Neuronal stem cell (in vitro differentiated cells): ENCODE measurements at regions not wholly inside any gene's neighbourhood (a gene's known extent, or its start where the extent isn't known, plus 50 kb on each side); places are given as distances from the start of the nearest gene placed in this dataset.

Experiments
- DNase-seq: peaks from one replicate; pipeline ENCODE4 v3.0.0-alpha.2; 2013; ENCODE audit warnings: low spot score
- H2AFZ ChIP-seq: one replicate; pipeline ENCODE4 v1.6.1; 2013; ENCODE audit warnings: mild to moderate bottlenecking, low read length, inconsistent platforms
- H2AK5ac ChIP-seq: 2 replicates; pipeline ENCODE4 v1.6.1; 2013; ENCODE audit warnings: low read depth, mild to moderate bottlenecking, inconsistent platforms, low read length, moderate library complexity, mixed read lengths
- H2BK120ac ChIP-seq: 2 replicates; pipeline ENCODE4 v1.6.1; 2013; ENCODE audit warnings: low read depth, mild to moderate bottlenecking, inconsistent platforms, low read length, moderate library complexity, mixed read lengths
- H2BK12ac ChIP-seq: one replicate; pipeline ENCODE4 v1.6.1; 2013; ENCODE audit warnings: low read length, inconsistent platforms
- H2BK15ac ChIP-seq: 2 replicates; pipeline ENCODE4 v1.6.1; 2013; ENCODE audit warnings: mild to moderate bottlenecking, low read length, inconsistent platforms, mixed read lengths
- H2BK5ac ChIP-seq: one replicate; pipeline ENCODE4 v1.6.1; 2013; ENCODE audit warnings: inconsistent platforms, mild to moderate bottlenecking, low read length, moderate library complexity
- H3K14ac ChIP-seq: one replicate; pipeline ENCODE4 v1.6.1; 2013; ENCODE audit warnings: low read length, inconsistent platforms
- H3K18ac ChIP-seq: 2 replicates; pipeline ENCODE4 v1.6.1; 2013; ENCODE audit warnings: low read length, inconsistent platforms
- H3K23ac ChIP-seq: 2 replicates; pipeline ENCODE4 v1.6.1; 2013; ENCODE audit warnings: low read depth, mild to moderate bottlenecking, mixed read lengths, low read length, inconsistent platforms; ENCODE audit not compliant: poor library complexity
- H3K27ac ChIP-seq: replicated peaks from 3 replicates; pipeline ENCODE4 v1.5.1; 2013; ENCODE audit warnings: low read length, inconsistent platforms
- H3K27me3 ChIP-seq, 3 experiments: 2 replicates each; pipeline ENCODE4 v1.6.1; 2013; ENCODE audit warnings: low read length in 3 of 3, mild to moderate bottlenecking in 2 of 3, inconsistent platforms in 1 of 3, low read depth in 1 of 3, mixed read lengths in 1 of 3, moderate library complexity in 1 of 3; ENCODE audit not compliant: control insufficient read depth in 3 of 3, insufficient read depth in 3 of 3
- H3K36me3 ChIP-seq, 2 donors: replicated peaks in 1 of 2; 2 replicates each; pipeline ENCODE4 v1.6.1; 2013; ENCODE audit warnings: low read length in 2 of 2; ENCODE audit not compliant: control insufficient read depth in 2 of 2, insufficient read depth in 2 of 2
- H3K4ac ChIP-seq: 2 replicates; pipeline ENCODE4 v1.6.1; 2013; ENCODE audit warnings: inconsistent platforms, mild to moderate bottlenecking, low read length, moderate library complexity
- H3K4me1 ChIP-seq, 2 donors: 1 replicate in 1 of 2; 2 replicates in 1 of 2; pipeline ENCODE4 v1.6.1; 2013; ENCODE audit warnings: low read length in 2 of 2, low read depth in 1 of 2; ENCODE audit not compliant: control insufficient read depth in 2 of 2, insufficient read depth in 1 of 2
- H3K4me2 ChIP-seq: one replicate; pipeline ENCODE4 v1.6.1; 2013; ENCODE audit warnings: mild to moderate bottlenecking, low read length, inconsistent platforms; ENCODE audit not compliant: insufficient read depth, poor library complexity, severe bottlenecking
- H3K4me3 ChIP-seq, 2 donors: 2 replicates each; pipeline ENCODE4 v1.5.1; 2013; ENCODE audit warnings: low read length in 2 of 2, mild to moderate bottlenecking in 2 of 2, inconsistent platforms in 1 of 2, moderate library complexity in 1 of 2
- H3K79me1 ChIP-seq: one replicate; pipeline ENCODE4 v1.6.1; 2013; ENCODE audit warnings: low read depth, mild to moderate bottlenecking, inconsistent platforms, low read length, moderate library complexity
- H3K9ac ChIP-seq: one replicate; pipeline ENCODE4 v1.6.1; 2013; ENCODE audit warnings: mild to moderate bottlenecking, low read depth, low read length, inconsistent platforms; ENCODE audit not compliant: poor library complexity
- H3K9me3 ChIP-seq, 2 donors: replicated peaks in 1 of 2; 2 replicates each; pipeline versions ENCODE3 to v1.6.1; 2013; ENCODE audit warnings: low read length in 2 of 2, mild to moderate bottlenecking in 2 of 2, inconsistent platforms in 1 of 2, low read depth in 1 of 2, mixed read lengths in 1 of 2, moderate library complexity in 1 of 2; ENCODE audit not compliant: control insufficient read depth in 2 of 2, insufficient read depth in 1 of 2
- H4K8ac ChIP-seq: one replicate; pipeline ENCODE4 v1.6.1; 2013; ENCODE audit warnings: low read depth, mild to moderate bottlenecking, inconsistent platforms, low read length, moderate library complexity
- H4K91ac ChIP-seq: one replicate; pipeline ENCODE4 v1.6.1; 2013; ENCODE audit warnings: low read length, low read depth, mild to moderate bottlenecking, inconsistent platforms; ENCODE audit not compliant: poor library complexity
- WGBS, 2 donors: extraction: QIAGEN DNeasy Blood & Tissue Kit; methylation state at CpG; one replicate each; pipeline ENCODE4 v1.1.7; 2013; ENCODE audit warnings: missing lambda C conversion rate in 2 of 2, mixed read lengths in 1 of 2; ENCODE audit not compliant: insufficient read length in 2 of 2, insufficient replicate concordance in 1 of 2; ENCODE audit errors: extremely low coverage in 2 of 2; 5-methylcytosine and 5-hydroxymethylcytosine counted together

- Histone ChIP-seq H3K4me2 (no peak overlapping the region), H3K4me3 (no peak overlapping the region), H2BK15ac (no peak overlapping the region), H2BK5ac (no peak overlapping the region), H3K23ac (no peak overlapping the region), H4K8ac (no peak overlapping the region), H4K91ac (no peak overlapping the region), H3K79me1 (no peaks in the 10 kb centered on the region), H3K36me3 (no peaks in the 10 kb centered on the region), H3K14ac (no peak overlapping the region), H3K18ac (no peak overlapping the region), H2AK5ac (no peak overlapping the region), H2BK12ac (no peak overlapping the region), H2BK120ac (no peak overlapping the region), H3K9me3 (peaks cover 0 to 2% of the 10 kb centered on the region in 2 donors), H3K27ac (no peak overlapping the region), H3K4ac (no peak overlapping the region), H3K4me1 (no peaks in the 10 kb centered on the region), H3K9ac (no peak overlapping the region), H2AFZ (no peak overlapping the region), H3K27me3 (no peaks in the 10 kb centered on the region)
- no CpG with 5 or more reads among the region's 3 CpGs for WGBS, 2 donors
- no peak for DNase-seq
These were observed 342.3 kb upstream of the MYT1L start for GRCh38 chr2:2673406-2673805.

GRCh38 chr2:2672249-2672648 is 341.2 kb upstream of the MYT1L start:
- Histone ChIP-seq H3K4ac (no peak overlapping the region), H3K4me2 (no peak overlapping the region), H3K36me3 (no peaks in the 10 kb centered on the region), H2AK5ac (no peak overlapping the region), H3K4me1 (no peaks in the 10 kb centered on the region), H3K9ac (no peak overlapping the region), H3K23ac (no peak overlapping the region), H3K9me3 (peaks cover 0 to 2% of the 10 kb centered on the region in 2 donors), H2BK120ac (no peak overlapping the region), H3K14ac (no peak overlapping the region), H2BK12ac (no peak overlapping the region), H3K27me3 (no peaks in the 10 kb centered on the region), H3K27ac (no peak overlapping the region), H3K4me3 (no peak overlapping the region), H3K79me1 (no peaks in the 10 kb centered on the region), H4K91ac (no peak overlapping the region), H2BK15ac (no peak overlapping the region), H2BK5ac (no peak overlapping the region), H4K8ac (no peak overlapping the region), H2AFZ (no peak overlapping the region), H3K18ac (no peak overlapping the region)
- WGBS, 2 donors, result no CpG with 5 or more reads among the region's 14 CpGs
- no peak for DNase-seq

- H2BK12ac ChIP-seq, result no peak overlapping the region
- no peak overlapping the region for H3K23ac ChIP-seq
- no peak overlapping the region for H3K27ac ChIP-seq
- H2AFZ ChIP-seq, result no peak overlapping the region
- H2BK5ac ChIP-seq, result no peak overlapping the region
- no peak overlapping the region for H4K8ac ChIP-seq
- peak overlapping the region; percentile 39 for H3K4ac ChIP-seq
- H3K9ac ChIP-seq, result no peak overlapping the region
- H2AK5ac ChIP-seq, result no peak overlapping the region
- H3K36me3 ChIP-seq, result no peaks in the 10 kb centered on the region
- no peak for DNase-seq
- no peak overlapping the region for H3K4me2 ChIP-seq
- no CpG with 5 or more reads among the region's 6 CpGs for WGBS, 2 donors
- H3K27me3 ChIP-seq, result no peaks in the 10 kb centered on the region
- no peaks in the 10 kb centered on the region for H3K4me1 ChIP-seq
- no peak overlapping the region for H3K4me3 ChIP-seq
- no peak overlapping the region for H3K18ac ChIP-seq
- no peak overlapping the region for H2BK15ac ChIP-seq
- H2BK120ac ChIP-seq, result no peak overlapping the region
- H3K14ac ChIP-seq, result no peak overlapping the region
- H3K79me1 ChIP-seq, result no peaks in the 10 kb centered on the region
- H4K91ac ChIP-seq, result no peak overlapping the region
- peaks cover 0 to 2% of the 10 kb centered on the region in 2 donors for H3K9me3 ChIP-seq
These were observed 340.8 kb upstream of the MYT1L start for GRCh38 chr2:2671826-2672225.

- Histone ChIP-seq H2BK5ac (no peak overlapping the region), H3K79me1 (no peaks in the 10 kb centered on the region), H3K9ac (peak overlapping the region; percentile 1), H3K27ac (no peak overlapping the region), H2AK5ac (peak overlapping the region; percentile 51), H3K9me3 (peaks cover 0 to 2% of the 10 kb centered on the region in 2 donors), H3K23ac (no peak overlapping the region), H4K91ac (no peak overlapping the region), H3K14ac (no peak overlapping the region), H3K27me3 (no peaks in the 10 kb centered on the region), H2BK12ac (no peak overlapping the region), H3K4ac (peak overlapping the region; percentile 29), H2AFZ (no peak overlapping the region), H3K4me2 (no peak overlapping the region), H2BK15ac (no peak overlapping the region), H3K36me3 (no peaks in the 10 kb centered on the region), H3K18ac (peak overlapping the region; percentile 50), H2BK120ac (no peak overlapping the region), H3K4me3 (no peak overlapping the region), H3K4me1 (no peaks in the 10 kb centered on the region), H4K8ac (no peak overlapping the region)
- no CpG with 5 or more reads among the region's 16 CpGs for WGBS, 2 donors
- no peak for DNase-seq
These were observed 338.2 kb upstream of the MYT1L start for GRCh38 chr2:2669316-2669715.
